Stimulated activated memory B cell treated with anti-CD40 and anti-IgM and Interleukin-4, amounts not matched to agents 10 μg/mL and 1 μg/mL and 100 μg/mL, for 72 hours (primary cell): ENCODE measurements at regions not wholly inside any gene's neighbourhood (a gene's known extent, or its start where the extent isn't known, plus 50 kb on each side); places are given as distances from the start of the nearest gene placed in this dataset.
A peak's percentile ranks its signal among the peaks of the same experiment; 100 is the strongest.

Experiments
- ATAC-seq: fragments of 150-1000 bp; cut with Tn5 transposase; 2 replicates; pipeline ENCODE4 v1.10.0; 2021
- H3K27ac Mint-ChIP-seq: one replicate; pipeline ENCODE4 v1.8.0; 2022; ENCODE audit warnings: mild to moderate bottlenecking, mixed read lengths
- H3K27me3 Mint-ChIP-seq: one replicate; pipeline ENCODE4 v1.8.0; 2022; ENCODE audit warnings: mixed read lengths
- H3K36me3 Mint-ChIP-seq: one replicate; pipeline ENCODE4 v1.8.0; 2022; ENCODE audit warnings: mixed read lengths
- H3K4me1 Mint-ChIP-seq: one replicate; pipeline ENCODE4 v1.8.0; 2022; ENCODE audit warnings: mixed read lengths
- H3K4me3 Mint-ChIP-seq: one replicate; pipeline ENCODE4 v1.8.0; 2022; ENCODE audit warnings: mild to moderate bottlenecking, moderate library complexity, mixed read lengths
- H3K9me3 Mint-ChIP-seq: one replicate; pipeline ENCODE4 v1.8.0; 2022; ENCODE audit warnings: mixed read lengths

DNA sequence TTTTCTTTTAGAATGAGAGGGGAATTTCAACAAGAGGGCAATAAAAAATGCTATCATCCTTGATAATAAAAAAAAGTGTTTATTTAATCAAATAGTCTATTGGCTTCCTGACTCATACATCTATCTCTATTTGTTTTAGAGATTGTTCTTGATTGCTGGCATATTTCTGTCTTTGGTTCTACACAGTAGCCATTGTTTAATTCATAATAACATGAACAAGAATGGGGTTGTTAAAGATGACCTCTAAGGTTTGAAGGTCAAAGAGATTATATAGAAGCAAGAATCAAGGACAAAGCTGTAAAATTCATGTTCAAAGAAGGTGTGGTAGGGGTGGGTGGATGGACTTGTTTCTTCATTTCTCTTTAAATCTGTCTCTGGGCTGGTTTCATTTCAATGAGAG lies 166.0 kb upstream of the KLF12 start:
- no peak for ATAC-seq
- H3K36me3 Mint-ChIP-seq, result no peaks in the 10 kb centered on the region
- peaks cover 13% of the 10 kb centered on the region for H3K4me1 Mint-ChIP-seq
- H3K27ac Mint-ChIP-seq, result no peak overlapping the region
- no peaks in the 10 kb centered on the region for H3K9me3 Mint-ChIP-seq
- H3K27me3 Mint-ChIP-seq, result no peaks in the 10 kb centered on the region
- no peak overlapping the region for H3K4me3 Mint-ChIP-seq

- ATAC-seq, result no peak
- no peaks in the 10 kb centered on the region for H3K27me3 Mint-ChIP-seq
- H3K4me1 Mint-ChIP-seq, result peaks cover 13% of the 10 kb centered on the region
- no peak overlapping the region for H3K4me3 Mint-ChIP-seq
- no peak overlapping the region for H3K27ac Mint-ChIP-seq
- H3K36me3 Mint-ChIP-seq, result no peaks in the 10 kb centered on the region
- no peaks in the 10 kb centered on the region for H3K9me3 Mint-ChIP-seq
These were observed 165.5 kb upstream of the KLF12 start for GRCh38 chr13:74299721-74300120.

DNA sequence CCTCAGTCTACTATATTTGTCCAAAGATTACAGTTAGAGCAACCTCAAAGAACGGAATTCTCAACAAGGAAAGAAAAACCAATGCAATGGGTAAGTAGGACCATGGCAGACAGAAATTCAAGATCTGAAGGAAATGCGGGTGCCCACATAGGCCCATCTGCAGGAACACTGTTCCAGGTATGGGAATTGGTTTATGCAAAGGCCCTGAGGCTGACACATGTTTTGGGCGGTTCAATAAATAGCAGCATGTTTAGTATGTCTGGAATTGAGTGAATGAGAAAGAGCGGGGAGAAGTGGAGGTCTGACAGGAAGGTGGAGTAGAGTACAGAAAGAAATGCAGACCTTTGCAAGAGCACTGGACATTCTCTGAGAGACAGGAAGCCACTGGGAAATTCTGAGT lies 164.7 kb upstream of the KLF12 start:
- Mint-ChIP-seq H3K27me3 (no peaks in the 10 kb centered on the region), H3K4me3 (no peak overlapping the region), H3K36me3 (no peaks in the 10 kb centered on the region), H3K4me1 (peaks cover 13% of the 10 kb centered on the region), H3K27ac (no peak overlapping the region), H3K9me3 (no peaks in the 10 kb centered on the region)
- ATAC-seq, result no peak

DNA sequence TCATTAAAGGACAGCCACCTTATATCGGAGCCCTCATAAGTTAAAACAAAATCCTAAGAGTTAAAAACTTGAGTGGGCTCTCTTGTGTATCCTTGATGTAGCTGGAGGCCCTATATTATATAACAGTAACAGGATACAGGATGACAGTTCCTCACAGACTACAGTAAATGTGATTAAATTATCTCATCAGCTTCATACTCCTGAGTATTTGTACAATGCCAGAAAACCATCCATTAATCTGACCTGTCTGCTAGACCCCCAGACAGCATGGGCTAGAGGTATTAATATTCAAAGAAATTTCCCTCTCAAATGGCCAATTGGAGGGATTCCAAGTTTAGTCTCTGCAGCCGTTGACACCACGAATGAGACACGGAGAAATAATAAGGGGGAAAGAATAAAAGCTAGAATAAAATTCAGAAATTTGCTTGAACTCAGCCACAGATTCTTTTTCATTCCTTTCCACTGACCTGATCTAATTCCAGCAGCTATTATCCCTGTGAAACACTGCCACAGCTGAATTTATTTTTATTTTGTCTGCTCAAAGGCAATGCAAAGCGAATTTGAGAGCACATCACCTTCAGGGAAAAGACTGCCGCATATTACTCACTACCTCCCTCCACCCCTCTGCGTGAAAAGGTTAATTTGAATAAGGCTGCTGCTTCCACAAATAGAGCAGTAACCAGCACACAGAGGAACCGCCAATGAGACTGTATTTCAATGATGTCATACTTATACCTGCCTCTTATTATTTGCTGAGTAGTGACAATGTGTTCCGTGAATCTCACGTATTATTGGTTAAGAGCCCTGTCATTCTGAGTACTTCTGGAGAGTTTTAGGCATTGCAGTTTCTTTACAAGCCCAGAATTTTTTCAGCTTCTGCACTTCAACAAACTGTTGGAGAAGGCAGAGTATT lies 155.9 kb upstream of the KLF12 start:
- peak; percentile 95 for ATAC-seq
- Mint-ChIP-seq H3K4me3 (peak overlapping the region; percentile 70), H3K4me1 (peaks cover 50% of the 10 kb centered on the region), H3K27ac (peak overlapping the region; percentile 75), H3K27me3 (no peaks in the 10 kb centered on the region), H3K9me3 (no peaks in the 10 kb centered on the region), H3K36me3 (no peaks in the 10 kb centered on the region)

DNA sequence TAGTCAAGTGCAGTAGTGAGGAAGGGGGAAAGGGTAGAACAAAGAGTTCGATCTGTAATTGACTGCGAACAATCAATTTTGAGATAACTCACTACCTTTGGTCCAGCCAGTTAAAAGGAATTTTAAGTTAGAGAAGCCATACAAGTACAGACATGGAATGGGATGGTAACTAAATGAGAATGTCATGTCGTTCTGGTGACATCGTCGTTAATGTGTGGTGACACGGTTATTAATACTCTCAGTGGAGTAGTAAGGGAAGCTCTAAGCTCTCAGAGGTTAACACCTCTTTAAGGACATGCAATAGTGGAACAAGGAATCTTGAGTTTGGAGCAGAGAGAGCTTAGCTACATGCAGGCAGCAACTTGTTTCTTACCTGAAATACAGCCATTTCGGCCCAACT lies 154.9 kb upstream of the KLF12 start:
- no peak overlapping the region for H3K4me3 Mint-ChIP-seq
- no peaks in the 10 kb centered on the region for H3K36me3 Mint-ChIP-seq
- peaks cover 50% of the 10 kb centered on the region for H3K4me1 Mint-ChIP-seq
- H3K27ac Mint-ChIP-seq, result peak overlapping the region; percentile 75
- H3K27me3 Mint-ChIP-seq, result no peaks in the 10 kb centered on the region
- H3K9me3 Mint-ChIP-seq, result no peaks in the 10 kb centered on the region
- ATAC-seq, result no peak

GRCh38 chr13:74288361-74288911 lies 154.2 kb upstream of the KLF12 start:
- H3K36me3 Mint-ChIP-seq, result no peaks in the 10 kb centered on the region
- H3K4me3 Mint-ChIP-seq, result peak overlapping the region; percentile 73
- peak; percentile 37 for ATAC-seq
- peak overlapping the region; percentile 75 for H3K27ac Mint-ChIP-seq
- no peaks in the 10 kb centered on the region for H3K9me3 Mint-ChIP-seq
- H3K27me3 Mint-ChIP-seq, result no peaks in the 10 kb centered on the region
- peaks cover 50% of the 10 kb centered on the region for H3K4me1 Mint-ChIP-seq

DNA sequence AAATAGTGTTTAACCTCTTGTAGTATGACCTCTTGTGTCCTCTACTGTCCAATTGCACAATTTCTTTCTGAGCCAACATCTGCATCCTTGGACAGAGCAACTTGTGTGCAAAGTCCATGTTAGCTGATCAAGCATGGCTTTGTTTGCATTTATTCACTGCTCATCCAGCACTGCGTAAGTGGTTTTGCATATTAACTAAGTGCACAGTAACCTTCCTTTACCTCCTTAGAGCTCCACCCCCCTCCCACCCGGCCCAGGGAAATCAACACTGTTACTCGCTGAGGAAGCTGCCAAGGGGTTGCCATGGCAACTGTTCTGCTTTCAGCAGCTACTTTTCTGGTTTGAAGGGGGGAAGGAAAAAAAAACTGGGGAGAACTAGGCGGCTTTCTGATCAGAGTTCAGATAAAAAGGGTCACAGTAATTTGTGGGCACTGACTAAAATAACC lies 153.5 kb upstream of the KLF12 start:
- no peaks in the 10 kb centered on the region for H3K27me3 Mint-ChIP-seq
- no peaks in the 10 kb centered on the region for H3K36me3 Mint-ChIP-seq
- H3K27ac Mint-ChIP-seq, result peak overlapping the region; percentile 75
- peaks cover 50% of the 10 kb centered on the region for H3K4me1 Mint-ChIP-seq
- peak overlapping the region; percentile 73 for H3K4me3 Mint-ChIP-seq
- ATAC-seq, result peak; percentile 74
- no peaks in the 10 kb centered on the region for H3K9me3 Mint-ChIP-seq

DNA sequence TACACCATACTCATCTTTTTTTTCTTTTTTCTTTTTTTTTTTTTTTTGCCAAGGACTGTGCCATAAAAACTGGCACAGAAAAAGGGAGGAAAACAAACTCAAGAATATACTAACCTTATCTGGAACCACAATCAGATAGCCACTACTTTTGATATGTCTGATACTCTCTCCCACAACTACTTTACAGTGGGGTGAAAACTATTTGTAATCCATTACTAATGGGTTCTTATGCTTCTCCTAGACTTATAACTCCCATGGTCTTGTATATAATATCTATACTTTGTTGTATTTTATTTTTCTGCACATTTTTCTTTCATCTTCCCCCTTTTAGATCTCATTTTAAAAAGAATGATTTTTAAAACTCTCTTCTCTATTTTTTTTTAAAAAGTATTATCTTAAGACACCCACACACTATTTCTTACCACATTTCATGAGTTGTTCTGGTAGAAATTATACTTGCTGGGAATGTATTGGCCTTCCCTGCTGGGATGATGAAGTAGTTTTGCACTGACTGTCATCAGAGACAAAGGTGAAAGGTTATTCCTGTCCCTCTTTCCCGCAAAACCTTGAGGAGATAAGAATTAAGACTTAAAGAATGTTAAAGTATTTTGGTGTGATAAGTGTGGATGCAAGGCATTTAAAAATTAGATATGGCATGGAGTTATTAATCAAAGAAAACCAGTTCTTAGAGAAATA lies 146.7 kb upstream of the KLF12 start:
- H3K27ac Mint-ChIP-seq, result no peak overlapping the region
- no peak overlapping the region for H3K4me3 Mint-ChIP-seq
- H3K36me3 Mint-ChIP-seq, result no peaks in the 10 kb centered on the region
- no peak for ATAC-seq
- H3K4me1 Mint-ChIP-seq, result peaks cover 5% of the 10 kb centered on the region
- H3K9me3 Mint-ChIP-seq, result no peaks in the 10 kb centered on the region
- H3K27me3 Mint-ChIP-seq, result no peaks in the 10 kb centered on the region

- H3K27me3 Mint-ChIP-seq, result no peaks in the 10 kb centered on the region
- H3K36me3 Mint-ChIP-seq, result no peaks in the 10 kb centered on the region
- no peak for ATAC-seq
- H3K4me1 Mint-ChIP-seq, result peaks cover 5% of the 10 kb centered on the region
- no peak overlapping the region for H3K4me3 Mint-ChIP-seq
- H3K9me3 Mint-ChIP-seq, result no peaks in the 10 kb centered on the region
- H3K27ac Mint-ChIP-seq, result no peak overlapping the region
These were observed 146.0 kb upstream of the KLF12 start for GRCh38 chr13:74280093-74280794.

DNA sequence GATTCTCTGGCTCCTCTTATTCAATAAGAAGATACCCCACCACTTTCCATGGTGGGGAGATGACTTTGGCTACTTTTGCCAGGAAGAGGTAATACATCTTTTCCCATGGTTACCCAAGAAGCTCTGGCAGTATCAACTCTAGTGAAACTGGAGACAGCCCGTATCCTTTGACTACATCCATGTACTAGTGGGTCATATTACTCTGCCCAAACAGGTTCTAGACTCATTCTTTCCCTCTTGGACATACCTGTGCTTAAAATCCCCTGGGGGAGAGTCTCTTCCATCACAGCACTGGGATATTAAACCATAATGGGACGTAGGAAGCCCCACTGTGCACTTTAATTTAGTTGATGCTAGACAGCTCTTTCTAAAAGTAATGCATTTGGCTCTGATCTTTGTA lies 144.7 kb upstream of the KLF12 start:
- no peaks in the 10 kb centered on the region for H3K9me3 Mint-ChIP-seq
- no peaks in the 10 kb centered on the region for H3K27me3 Mint-ChIP-seq
- ATAC-seq, result no peak
- no peak overlapping the region for H3K4me3 Mint-ChIP-seq
- H3K4me1 Mint-ChIP-seq, result peaks cover 5% of the 10 kb centered on the region
- no peak overlapping the region for H3K27ac Mint-ChIP-seq
- no peaks in the 10 kb centered on the region for H3K36me3 Mint-ChIP-seq

- no peak overlapping the region for H3K27ac Mint-ChIP-seq
- no peak overlapping the region for H3K4me3 Mint-ChIP-seq
- ATAC-seq, result no peak
- no peaks in the 10 kb centered on the region for H3K27me3 Mint-ChIP-seq
- H3K9me3 Mint-ChIP-seq, result peaks cover 2% of the 10 kb centered on the region
- no peaks in the 10 kb centered on the region for H3K36me3 Mint-ChIP-seq
- no peaks in the 10 kb centered on the region for H3K4me1 Mint-ChIP-seq
These were observed 140.7 kb upstream of the KLF12 start for GRCh38 chr13:74274916-74275315.

GRCh38 chr13:74273581-74273980 lies 139.4 kb upstream of the KLF12 start:
- no peaks in the 10 kb centered on the region for H3K36me3 Mint-ChIP-seq
- no peak for ATAC-seq
- no peak overlapping the region for H3K27ac Mint-ChIP-seq
- no peaks in the 10 kb centered on the region for H3K4me1 Mint-ChIP-seq
- no peaks in the 10 kb centered on the region for H3K27me3 Mint-ChIP-seq
- H3K9me3 Mint-ChIP-seq, result peaks cover 2% of the 10 kb centered on the region
- no peak overlapping the region for H3K4me3 Mint-ChIP-seq

- Mint-ChIP-seq H3K4me3 (no peak overlapping the region), H3K9me3 (peaks cover 2% of the 10 kb centered on the region), H3K27ac (no peak overlapping the region), H3K4me1 (no peaks in the 10 kb centered on the region), H3K36me3 (no peaks in the 10 kb centered on the region), H3K27me3 (no peaks in the 10 kb centered on the region)
- ATAC-seq, result no peak
These were observed 138.6 kb upstream of the KLF12 start for GRCh38 chr13:74272826-74273225.

- H3K4me1 Mint-ChIP-seq, result no peaks in the 10 kb centered on the region
- no peak overlapping the region for H3K4me3 Mint-ChIP-seq
- ATAC-seq, result no peak
- H3K27ac Mint-ChIP-seq, result no peak overlapping the region
- H3K9me3 Mint-ChIP-seq, result peaks cover 13% of the 10 kb centered on the region
- H3K36me3 Mint-ChIP-seq, result no peaks in the 10 kb centered on the region
- no peaks in the 10 kb centered on the region for H3K27me3 Mint-ChIP-seq
These were observed 135.8 kb upstream of the KLF12 start for GRCh38 chr13:74270018-74270417.

DNA sequence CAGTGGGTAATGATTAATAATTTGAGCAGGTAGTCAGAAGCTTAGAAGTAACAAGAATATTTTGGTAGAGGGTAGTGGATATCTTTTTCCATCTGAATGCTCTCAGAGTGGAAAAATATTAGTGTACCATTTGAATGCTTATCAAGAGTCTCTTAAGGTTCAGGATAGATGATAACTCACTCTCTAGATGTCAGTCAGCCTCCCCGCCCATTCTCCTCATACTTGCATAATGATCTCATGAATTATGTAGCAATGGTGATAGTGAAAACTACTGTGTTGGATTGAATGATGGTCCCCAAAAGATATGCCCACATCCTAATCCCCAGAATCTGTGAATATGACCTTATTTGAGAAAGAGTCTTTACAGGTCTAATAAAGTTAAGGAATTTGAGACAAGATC lies 132.7 kb upstream of the KLF12 start:
- no peaks in the 10 kb centered on the region for H3K27me3 Mint-ChIP-seq
- H3K4me3 Mint-ChIP-seq, result no peak overlapping the region
- no peaks in the 10 kb centered on the region for H3K36me3 Mint-ChIP-seq
- no peaks in the 10 kb centered on the region for H3K4me1 Mint-ChIP-seq
- H3K9me3 Mint-ChIP-seq, result peaks cover 21% of the 10 kb centered on the region
- no peak overlapping the region for H3K27ac Mint-ChIP-seq
- ATAC-seq, result no peak
